ENCODE measurements at regions not wholly inside any gene's neighbourhood (a gene's known extent, or its start where the extent isn't known, plus 50 kb on each side); places are given as distances from the start of the nearest gene placed in this dataset.
A peak's percentile ranks its signal among the peaks of the same experiment; 100 is the strongest.

DNA sequence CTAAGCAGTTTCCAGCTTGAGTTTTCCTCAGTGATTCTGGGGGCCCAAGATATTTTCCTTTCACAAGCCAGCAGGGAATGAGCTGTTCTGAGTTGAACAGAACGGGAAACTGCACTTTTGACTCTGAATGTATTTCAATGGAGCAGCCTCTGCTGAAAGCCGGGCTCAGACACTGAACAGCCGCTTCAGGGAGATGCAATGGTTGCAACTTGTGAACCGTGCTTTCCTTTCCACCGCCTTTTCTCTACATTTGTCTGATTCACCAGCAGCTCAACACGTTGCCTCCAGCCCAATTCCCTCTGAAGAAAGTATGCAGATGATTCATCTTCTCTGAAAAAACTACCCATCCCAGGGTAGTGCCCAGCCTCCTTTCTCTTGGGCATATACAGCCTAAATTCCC, 119.3 kb upstream of the PKDCC start:
- peak; percentile 4 for DNase-seq (ENCODE audit: extremely low read depth, low read depth)
- TF ChIP-seq, protein P1, sequence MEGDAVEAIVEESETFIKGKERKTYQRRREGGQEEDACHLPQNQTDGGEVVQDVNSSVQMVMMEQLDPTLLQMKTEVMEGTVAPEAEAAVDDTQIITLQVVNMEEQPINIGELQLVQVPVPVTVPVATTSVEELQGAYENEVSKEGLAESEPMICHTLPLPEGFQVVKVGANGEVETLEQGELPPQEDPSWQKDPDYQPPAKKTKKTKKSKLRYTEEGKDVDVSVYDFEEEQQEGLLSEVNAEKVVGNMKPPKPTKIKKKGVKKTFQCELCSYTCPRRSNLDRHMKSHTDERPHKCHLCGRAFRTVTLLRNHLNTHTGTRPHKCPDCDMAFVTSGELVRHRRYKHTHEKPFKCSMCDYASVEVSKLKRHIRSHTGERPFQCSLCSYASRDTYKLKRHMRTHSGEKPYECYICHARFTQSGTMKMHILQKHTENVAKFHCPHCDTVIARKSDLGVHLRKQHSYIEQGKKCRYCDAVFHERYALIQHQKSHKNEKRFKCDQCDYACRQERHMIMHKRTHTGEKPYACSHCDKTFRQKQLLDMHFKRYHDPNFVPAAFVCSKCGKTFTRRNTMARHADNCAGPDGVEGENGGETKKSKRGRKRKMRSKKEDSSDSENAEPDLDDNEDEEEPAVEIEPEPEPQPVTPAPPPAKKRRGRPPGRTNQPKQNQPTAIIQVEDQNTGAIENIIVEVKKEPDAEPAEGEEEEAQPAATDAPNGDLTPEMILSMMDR (IDR thresholded peaks at IDR 0.05; ENCODE audit: low read depth, low read length), result no peak

DNA sequence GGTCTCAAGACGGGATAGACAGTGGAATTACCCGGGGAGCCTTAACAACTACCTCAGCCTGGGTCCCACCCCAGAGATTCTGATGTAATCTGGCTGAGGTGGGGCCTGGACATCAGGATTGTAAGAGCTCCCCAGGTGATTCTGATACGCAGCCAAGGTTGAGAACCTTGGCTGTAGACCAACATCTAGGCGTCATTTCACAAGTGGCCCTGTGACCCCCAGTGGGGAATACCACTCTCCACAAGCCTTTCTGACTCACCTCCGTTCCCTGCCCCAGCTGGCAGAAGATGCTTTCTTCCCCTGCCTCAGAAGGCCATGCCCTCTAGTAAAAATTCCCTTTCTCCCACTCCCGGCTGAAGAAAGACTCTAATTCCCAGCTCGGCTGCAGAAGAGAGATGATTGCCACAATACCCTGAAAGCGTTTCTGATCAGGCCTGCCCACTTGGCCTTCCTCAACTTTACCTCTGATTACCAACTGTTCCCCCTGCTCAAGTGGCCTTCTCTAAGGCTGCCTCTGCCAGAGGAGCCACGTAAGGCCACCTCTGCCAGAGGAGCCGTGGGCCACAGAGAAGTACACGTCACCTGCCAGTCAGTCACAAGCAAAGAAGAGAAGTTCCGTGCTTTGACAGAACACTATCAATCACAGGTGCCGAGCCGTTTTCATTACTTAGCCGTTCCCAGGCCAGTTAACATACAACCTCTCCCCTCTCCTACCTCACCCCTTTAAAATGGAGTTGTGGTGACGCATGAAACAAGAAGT, 116.8 kb upstream of the PKDCC start:
- TF ChIP-seq, protein P1 (IDR thresholded peaks at IDR 0.05; ENCODE audit: low read depth, low read length), result no peak
- no peak for DNase-seq (ENCODE audit: extremely low read depth, low read depth)

DNA sequence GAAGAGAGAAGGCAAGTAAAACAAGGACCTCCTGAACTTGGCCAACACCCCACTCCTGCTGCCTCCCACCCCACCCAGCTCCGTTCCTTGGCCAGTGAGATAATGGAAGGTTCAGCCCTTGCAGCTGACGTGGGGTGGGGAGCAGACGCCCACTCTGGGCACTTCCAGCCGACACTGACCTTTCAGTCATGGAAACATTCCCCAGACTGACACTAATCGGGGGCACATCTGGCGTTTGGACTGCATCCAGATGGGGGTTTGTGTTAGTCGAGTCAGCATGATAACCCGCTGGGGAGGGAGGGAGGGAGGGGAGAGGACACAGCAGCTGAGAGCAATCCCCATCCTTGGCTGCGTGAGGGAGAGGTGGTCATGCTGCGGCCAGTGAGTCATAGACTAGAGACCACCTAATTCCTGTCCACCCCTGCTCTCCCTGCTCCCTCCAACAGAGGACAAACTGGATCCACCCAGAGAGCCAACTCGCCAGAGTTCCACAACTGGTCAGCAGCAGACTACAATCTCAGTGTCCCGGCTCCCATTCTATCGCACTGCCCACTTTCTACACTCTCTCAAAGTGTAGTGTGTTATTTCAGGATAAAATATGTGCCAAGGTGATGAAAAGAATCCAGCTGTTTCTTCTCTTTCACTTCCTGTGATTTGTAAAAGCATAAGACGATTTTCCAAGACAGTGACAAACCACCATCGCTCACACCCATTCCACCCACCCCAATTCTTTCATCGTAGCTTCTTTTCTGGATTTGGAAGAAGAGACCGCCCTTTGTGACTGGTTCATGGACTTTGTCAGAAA, 115.4 kb upstream of the PKDCC start:
- TF ChIP-seq, protein P1 (IDR thresholded peaks at IDR 0.05; ENCODE audit: low read depth, low read length), result no peak
- DNase-seq (ENCODE audit: extremely low read depth, low read depth), result peak; percentile 43

DNA sequence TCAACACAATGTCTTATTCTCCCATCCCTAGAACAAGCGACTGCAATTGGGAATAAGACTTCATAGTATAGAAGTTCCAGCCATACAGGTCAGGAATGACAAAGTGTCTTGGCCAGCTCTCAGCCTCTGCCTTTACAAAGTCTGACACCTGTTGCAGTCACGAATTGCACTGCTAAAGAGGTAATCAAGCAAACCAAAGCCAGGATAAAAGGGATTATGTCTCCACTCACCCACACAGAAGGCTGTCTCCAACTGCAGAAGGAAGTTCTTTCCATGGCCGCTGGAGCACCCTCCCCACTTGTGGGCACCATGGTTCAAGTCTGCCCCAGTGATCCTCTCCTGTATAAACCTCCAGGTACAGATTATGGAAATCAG, 114.8 kb upstream of the PKDCC start:
- TF ChIP-seq, protein P1 (IDR thresholded peaks at IDR 0.05; ENCODE audit: low read depth, low read length), result no peak
- DNase-seq (ENCODE audit: extremely low read depth, low read depth), result no peak

DNA sequence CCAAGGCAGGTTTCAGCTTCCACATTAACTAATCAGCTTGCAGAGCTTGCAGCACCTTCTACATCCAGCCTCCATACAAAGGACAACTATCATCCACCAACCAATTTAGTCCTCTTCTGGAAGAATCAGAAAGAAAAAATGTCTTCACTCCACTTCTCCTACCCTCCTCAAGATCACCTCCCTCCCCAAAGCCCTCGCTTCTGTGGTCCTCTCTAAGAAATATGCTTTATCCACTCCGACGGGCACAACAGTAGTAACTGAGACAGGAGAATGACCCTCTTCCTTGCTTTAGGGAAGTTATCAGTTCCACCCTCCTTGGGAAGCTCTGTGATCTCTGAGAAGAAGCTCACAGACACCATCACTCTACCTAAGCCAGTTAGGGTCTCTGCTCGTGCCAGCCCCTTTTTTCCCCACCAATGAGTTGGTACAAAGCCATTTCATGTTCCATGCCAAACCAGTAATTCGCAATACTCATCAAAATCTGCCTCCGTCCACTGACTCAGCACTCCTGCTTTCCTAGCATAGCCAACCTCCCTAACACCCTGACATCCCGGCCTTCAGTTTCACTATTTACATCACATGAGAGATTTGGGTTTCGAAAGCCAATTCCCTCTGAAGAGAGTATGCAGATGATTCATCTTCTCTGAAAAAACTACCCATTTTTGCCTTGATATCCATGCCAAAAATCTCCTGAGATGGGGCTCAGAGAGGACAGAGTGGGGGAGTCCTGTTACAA, 114.1 kb upstream of the PKDCC start:
- DNase-seq (ENCODE audit: extremely low read depth, low read depth), result peak; percentile 69
- TF ChIP-seq, protein P1 (IDR thresholded peaks at IDR 0.05; ENCODE audit: low read depth, low read length), result no peak

DNA sequence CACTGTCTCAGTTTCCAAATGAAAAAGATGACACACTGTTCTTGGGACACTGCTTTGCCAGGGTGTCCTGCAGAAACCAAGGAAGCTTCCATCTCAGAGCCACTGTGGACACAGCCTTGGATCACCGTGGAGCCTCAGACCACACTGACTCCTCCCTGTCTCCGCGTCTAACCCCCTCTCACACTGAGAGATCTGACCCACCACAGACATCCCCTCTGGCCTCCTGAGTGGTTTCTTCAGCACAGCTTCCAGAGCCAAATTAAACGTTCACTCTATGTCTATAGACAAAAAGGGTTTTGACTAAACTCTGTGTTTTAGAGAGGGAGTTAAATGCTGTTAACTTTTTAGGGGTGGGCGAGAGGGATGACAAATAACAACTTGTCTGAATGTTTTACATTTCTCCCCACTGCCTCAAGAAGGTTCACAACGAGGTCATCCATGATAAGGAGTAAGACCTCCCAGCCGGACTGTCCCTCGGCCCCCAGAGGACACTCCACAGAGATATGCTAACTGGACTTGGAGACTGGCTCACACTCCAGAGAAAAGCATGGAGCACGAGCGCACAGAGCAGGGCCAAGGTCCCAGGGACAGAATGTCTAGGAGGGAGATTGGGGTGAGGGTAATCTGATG, 113.4 kb upstream of the PKDCC start:
- TF ChIP-seq, protein P1 (IDR thresholded peaks at IDR 0.05; ENCODE audit: low read depth, low read length), result no peak
- DNase-seq (ENCODE audit: extremely low read depth, low read depth), result no peak

Measured in AG09319 (cell line).